Activated CD4-positive, CD25-positive, alpha-beta regulatory T cell treated with anti-CD3 and anti-CD28 coated beads, Interleukin-2, amount 50 U/mL, for 24 hours (primary cell): ENCODE measurements at regions not wholly inside any gene's neighbourhood (a gene's known extent, or its start where the extent isn't known, plus 50 kb on each side); places are given as distances from the start of the nearest gene placed in this dataset.
"Not testable (repeated sequence)": the region's sequence is repeated elsewhere in the genome, so short reads cannot be mapped to it uniquely, and the experiment has no call there.

Experiments used
- ATAC-seq, 2 donors: fragments of 150-1000 bp; cut with Tn5 transposase; one replicate each; pipeline ENCODE4 v1.10.0; 2021; ENCODE audit warnings: mild to moderate bottlenecking in 1 of 2, moderate library complexity in 1 of 2

- ATAC-seq = no peak
Measured at GRCh38 chr3:166303681-166304080, 466.5 kb upstream of the BCHE start.

DNA sequence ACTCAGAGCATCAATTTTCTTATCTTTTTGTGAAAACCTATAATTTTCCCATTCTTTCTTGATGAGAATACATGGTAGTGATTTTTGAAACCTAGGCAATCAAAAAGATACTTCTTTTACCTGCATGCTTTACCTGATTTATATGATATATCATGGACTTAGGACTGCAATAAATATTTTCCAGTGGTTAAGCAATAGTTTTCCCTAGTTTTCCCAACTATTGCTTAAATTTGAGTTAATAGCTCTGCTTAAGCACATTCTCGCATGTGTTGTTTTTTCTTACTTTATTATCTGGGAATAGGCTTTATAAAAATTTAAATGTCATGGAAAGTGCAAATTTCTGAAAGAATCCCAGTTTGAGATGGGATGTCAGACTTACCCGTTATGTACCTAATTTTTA lies 465.1 kb upstream of the BCHE start:
- ATAC-seq = no peak

DNA sequence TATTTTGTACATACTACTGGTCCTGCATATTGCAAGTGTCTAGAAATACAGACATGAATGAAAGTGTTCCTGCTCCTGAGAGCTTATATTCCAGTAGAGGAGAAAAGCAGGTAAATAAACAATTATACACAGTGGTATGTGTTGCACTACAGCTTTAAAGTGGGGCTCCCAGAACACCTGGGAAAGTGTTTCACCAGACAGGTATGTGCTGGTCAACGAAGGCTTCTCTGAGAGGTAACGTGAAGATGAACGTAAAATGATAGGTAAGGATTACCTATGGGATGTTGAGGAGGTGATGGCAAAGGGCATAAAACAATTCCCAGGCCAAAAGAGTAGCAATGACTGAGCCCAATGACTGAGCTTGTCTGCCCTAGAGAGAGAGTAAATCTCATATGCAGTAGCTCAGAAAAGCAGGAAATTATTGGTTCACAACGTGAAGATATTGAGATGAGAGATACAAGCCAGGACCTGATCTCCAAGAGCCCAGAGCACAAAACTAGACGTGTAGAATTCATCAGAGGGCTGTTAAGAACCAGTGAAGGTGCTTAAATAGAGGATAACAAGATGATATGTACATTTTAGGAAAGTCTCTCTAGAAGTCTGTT lies 459.1 kb upstream of the BCHE start:
- no peak for ATAC-seq

DNA sequence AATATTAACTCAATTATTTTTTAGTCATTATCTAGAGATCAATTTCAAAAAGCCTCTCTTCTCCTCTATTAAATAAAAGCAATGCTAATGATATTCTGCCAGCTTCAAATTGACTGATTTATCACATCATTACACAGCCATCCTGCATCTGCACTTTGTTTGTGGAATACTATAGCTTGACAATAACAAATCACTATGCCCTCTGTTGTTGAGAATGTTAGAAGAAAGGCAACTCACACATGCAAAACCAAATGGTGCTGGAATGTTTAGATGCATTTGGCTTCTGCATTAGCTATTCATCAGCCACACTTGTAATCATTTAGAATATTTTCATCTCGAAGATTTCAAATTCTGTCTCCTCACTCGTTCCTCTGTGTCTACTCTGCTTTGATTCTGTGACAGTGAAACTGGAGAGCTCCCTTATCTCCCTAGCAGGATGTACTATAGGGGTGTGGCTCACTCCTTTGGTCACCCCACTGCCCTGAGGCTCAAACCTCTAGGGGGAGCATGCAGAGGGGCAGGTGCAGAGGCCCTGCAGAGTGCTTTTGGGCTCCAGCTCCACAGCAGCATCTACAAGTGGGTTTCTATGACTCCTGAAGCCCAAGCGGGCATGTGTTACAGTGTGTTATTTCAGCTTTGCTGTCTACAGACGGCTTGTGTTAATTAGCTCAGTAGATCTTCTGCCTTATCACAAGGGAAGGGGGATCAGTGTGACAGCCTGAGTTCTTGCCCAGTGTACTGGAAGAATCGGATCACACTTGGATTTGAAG lies 454.1 kb upstream of the BCHE start:
- ATAC-seq = no peak

DNA sequence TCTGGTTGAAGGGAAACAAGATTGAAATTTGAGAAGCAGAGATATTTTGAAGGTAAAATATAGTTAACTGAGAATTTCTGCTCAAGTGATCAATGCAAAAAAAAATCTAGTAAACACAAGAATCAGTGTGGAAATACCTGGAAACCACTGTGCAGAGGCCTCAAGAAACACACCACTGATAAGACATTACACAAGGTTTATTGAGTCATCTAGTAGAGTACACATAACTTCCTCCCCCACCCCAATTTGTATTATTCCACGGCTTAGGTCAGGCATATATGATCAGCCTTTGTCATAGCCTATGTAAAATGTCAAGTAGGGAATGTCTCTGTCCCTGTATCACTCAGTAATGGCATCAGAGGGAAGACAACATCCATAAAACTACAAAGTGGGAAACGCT lies 447.8 kb upstream of the BCHE start:
- ATAC-seq = no peak

- ATAC-seq = no peak
Measured at GRCh38 chr3:166283840-166284239, 446.6 kb upstream of the BCHE start.

- ATAC-seq = no peak
Measured at GRCh38 chr3:166282931-166283330, 445.7 kb upstream of the BCHE start.

DNA sequence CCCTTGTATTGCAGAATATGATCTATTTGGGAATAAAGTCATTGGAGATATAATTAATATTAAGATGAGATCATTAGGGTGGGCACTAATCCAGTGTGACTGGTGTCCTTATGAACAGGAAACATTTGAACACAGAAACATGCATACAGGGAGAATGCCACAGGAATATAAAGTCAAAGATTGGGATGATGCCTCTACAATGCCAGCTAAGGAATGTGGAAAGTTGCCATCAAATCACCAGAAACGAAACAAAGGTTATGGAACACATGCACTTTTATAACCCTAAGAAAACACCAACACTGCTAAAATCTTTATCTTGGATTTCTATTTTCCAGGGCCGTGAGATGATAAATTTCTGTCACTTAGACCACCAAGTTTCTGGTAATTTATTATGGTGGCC lies 442.4 kb upstream of the BCHE start:
- no peak for ATAC-seq

- no peak for ATAC-seq
Measured at GRCh38 chr3:166275024-166275390, 437.8 kb upstream of the BCHE start.

GRCh38 chr3:166274351-166275023 lies 437.3 kb upstream of the BCHE start:
- ATAC-seq = no peak

DNA sequence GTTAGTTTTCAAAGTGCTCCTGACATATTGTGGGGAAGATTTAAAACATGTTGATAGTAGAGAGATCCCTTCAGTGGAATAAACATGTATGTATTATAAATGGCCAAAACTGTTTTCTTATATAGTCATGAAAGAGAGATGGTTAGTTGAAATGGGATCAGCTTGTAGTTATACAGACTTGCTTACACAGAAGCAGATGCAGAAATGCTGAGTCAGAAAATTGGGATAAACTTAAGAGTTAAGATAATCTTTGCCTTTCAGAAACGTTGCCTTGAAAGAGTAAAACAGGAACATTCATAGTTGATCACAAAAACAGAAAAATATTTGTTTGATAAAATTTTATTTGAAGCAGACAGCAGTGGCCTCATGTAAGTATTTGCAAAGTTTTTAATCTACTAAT lies 433.2 kb upstream of the BCHE start:
- no peak for ATAC-seq

GRCh38 chr3:166265153-166265552 lies 427.9 kb upstream of the BCHE start:
- no peak for ATAC-seq

GRCh38 chr3:166263460-166263859 lies 426.2 kb upstream of the BCHE start:
- no peak for ATAC-seq

GRCh38 chr3:166258293-166258850 lies 421.1 kb upstream of the BCHE start:
- ATAC-seq = not testable (repeated sequence)

DNA sequence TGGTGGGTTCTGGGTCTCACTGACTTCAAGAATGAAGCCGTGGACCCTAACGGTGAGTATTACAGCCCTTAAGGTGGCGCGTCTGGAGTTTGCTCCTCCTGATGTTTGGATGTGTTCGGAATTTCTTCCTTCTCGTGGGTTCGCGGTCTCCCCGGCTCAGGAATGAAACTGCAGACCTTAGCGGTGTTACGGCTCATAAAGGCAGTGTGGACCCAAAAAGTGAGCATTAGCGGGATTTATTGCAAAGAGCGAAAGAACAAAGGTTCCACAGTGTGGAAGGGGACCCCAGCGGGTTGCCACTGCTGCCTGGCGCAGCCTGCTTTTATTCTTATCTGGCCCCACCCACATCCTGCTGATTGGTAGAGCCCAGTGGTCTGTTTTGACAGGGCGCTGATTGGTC lies 420.5 kb upstream of the BCHE start:
- no peak for ATAC-seq

- ATAC-seq = no peak
Measured at GRCh38 chr3:166248784-166249183, 411.6 kb upstream of the BCHE start.

GRCh38 chr3:166243511-166243910 lies 406.3 kb upstream of the BCHE start:
- no peak for ATAC-seq

DNA sequence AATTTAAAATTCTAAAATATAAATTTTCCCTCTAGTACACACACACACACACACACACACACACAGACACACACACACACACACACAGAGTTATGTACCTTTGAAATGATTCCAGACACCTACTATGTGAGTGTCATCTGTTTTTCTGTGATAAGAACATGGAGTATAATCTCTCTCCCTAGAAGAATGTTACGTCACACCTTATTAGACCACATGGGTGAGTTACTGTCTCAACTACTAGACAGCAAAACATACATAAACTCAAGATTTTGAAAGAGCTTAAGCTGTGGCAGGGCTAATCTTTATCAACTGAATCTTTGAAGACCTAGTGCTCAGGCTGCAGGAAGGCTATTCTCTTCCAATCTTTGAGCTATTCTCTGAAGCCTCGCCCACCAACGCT lies 385.9 kb upstream of the BCHE start:
- no peak for ATAC-seq

GRCh38 chr3:166211451-166211850 lies 374.2 kb upstream of the BCHE start:
- ATAC-seq = no peak

GRCh38 chr3:166209701-166210100 lies 372.5 kb upstream of the BCHE start:
- no peak for ATAC-seq

GRCh38 chr3:166205158-166205557 lies 367.9 kb upstream of the BCHE start:
- no peak for ATAC-seq

- ATAC-seq = no peak
Measured at GRCh38 chr3:166201476-166201875, 364.3 kb upstream of the BCHE start.

DNA sequence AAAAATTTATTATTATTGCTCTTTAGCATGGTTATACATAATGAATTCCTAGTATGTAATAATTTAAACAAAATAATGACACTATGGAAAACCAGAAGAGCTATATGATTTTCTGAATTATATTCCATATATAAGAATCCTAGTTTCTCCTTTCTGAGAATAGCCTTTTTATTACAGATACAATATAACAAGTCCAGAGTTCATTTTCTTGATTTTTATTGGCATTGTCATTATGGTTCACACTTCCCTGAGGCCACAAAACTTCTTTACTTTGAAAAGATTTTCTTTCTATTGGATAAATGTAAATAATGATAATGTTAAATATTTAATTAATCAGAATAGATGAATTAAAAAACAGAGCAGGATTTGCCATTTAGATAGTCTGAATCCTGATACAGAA lies 362.3 kb upstream of the BCHE start:
- ATAC-seq = no peak

- ATAC-seq = no peak
Measured at GRCh38 chr3:166195808-166196207, 358.6 kb upstream of the BCHE start.
